GM19397 (cell line): ENCODE measurements at regions not wholly inside any gene's neighbourhood (a gene's known extent, or its start where the extent isn't known, plus 50 kb on each side); places are given as distances from the start of the nearest gene placed in this dataset.

Source experiments
- ATAC-seq: cut with Tn5 transposase; IDR thresholded peaks from one replicate; pipeline ENCODE4 v1.9.1; 2021; ENCODE audit warnings: mild to moderate bottlenecking, moderate library complexity; ENCODE audit not compliant: unreplicated experiment

DNA sequence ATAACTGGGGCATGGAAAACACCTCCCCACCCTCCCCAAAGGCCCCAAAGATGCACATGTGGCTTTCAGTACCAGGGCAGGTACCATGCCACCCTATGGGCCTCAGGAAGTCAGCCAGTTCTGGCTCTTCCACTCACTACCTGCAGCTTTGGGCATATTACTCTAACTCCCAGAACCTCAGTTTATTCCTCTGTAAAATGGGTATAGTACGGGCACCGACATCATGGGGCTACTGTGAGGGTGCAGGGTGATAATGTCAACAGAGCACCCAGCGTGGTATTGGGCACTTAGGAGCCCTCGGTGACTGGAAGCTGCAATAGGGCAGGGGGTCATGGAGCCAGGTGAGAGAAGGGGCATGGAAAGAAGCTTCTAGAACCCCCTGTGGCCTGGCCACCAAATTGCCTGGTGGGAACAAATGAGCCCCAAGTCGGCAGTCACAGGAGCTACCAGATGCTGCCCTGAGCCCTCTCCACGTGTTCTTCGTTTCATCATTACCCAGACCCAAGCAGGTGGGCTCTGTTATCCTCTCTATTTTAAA, 512.1 kb downstream of the SHQ1 start:
- ATAC-seq, result no peak

DNA sequence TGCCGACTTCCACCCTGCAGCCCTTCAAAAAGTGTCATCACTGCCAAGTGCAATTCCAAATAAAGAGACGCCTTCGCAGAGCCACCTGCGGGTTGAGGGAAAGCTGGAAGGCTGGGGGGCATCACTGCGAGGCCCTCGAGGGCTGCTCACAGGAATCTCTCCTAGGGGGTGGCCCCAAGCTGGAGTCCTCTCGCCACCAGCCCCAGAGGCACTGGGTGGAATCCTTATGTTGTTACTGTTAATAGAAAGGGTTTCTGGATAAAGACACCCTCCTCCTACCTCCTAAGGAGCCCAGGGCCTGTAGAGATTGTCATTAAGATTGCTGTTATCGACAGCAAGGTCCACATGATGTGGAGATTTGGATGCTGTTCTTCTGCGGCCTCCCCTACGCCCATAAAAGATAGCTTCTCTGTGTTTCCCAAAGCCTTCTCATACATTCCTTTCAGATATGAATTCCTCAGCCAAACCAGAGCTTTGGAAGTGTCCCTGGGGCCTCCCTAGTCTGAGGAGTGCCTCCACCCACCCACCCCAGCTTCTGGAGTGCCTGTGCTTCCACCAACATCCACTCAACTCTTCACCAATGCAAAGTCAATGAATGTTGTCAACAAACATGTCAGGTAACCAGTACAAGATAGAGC, 512.7 kb downstream of the SHQ1 start:
- no peak for ATAC-seq

DNA sequence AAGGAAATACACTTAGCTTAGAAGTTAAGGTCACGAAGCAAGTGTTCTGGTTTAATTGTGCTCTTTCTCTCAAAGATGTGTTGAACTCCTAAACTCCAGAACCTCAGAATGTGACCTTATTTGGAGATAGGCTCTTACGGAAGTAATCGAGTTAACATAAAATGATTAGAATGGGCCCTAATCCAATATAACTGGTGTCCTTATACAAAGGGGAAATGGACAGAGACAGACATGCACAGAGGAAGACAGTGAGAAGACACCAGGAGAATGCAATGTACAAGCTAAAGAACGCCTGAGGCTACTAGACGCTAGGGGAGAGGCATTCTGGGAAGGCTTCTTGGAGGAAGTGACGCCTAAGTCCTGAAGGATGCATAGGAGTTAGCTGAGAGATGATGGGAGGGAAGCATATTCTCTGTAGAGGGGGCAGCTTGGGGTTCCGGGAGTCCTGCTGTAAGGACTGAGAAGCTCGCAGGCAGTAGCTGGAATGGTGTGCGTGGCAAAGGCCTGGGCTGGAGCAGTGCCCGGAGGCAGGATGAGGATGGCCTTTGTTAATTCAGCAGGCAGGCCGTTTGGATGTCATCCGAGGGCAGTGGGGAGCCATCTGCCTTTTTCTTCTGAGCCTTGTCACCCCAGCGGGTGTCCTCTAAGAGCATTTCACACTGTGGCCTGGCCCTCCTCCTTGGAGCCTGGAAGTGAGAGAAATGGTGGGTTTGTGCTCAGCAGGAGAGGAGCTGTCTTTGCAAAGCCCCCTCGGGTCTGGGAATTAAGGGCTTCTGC, 513.4 kb downstream of the SHQ1 start:
- ATAC-seq, result no peak

DNA sequence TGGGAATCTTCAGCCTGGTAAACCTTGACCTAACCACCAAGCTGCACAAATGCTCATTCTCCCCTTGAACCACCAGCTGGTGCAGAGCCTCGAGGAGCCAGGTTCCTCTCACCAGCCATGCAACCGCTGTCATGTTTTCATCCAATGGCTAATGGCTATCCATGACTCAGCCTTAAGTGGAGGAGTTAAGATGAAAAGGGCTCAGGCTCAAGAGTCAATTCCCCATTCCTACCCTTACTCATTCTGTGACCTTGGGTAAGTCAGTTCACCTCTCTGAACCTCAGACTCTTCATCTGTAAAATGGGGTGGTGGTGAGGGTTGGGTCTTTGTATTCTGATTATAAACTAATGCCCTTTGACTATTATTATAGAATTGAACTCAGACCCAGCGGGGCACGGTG, 515.6 kb downstream of the SHQ1 start:
- ATAC-seq, result no peak

DNA sequence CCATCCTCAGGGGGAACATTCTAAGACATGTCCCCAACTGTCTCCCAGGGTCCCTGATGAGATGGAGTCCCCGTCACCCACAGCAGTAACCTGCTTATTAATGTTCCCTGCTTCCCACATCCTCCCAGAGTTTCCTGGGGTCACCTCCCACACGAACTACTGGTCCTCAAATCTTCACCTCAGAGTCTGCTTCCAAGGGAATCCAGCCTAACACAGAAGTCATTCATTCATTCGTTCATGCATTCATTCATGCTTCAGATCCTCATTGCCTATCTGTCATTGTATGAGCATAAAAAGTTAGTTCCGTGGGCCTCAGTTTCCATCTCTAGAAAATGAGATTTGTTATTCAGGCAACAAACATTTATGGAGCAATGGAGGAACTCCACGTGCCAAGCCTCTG, 516.2 kb downstream of the SHQ1 start:
- no peak for ATAC-seq

DNA sequence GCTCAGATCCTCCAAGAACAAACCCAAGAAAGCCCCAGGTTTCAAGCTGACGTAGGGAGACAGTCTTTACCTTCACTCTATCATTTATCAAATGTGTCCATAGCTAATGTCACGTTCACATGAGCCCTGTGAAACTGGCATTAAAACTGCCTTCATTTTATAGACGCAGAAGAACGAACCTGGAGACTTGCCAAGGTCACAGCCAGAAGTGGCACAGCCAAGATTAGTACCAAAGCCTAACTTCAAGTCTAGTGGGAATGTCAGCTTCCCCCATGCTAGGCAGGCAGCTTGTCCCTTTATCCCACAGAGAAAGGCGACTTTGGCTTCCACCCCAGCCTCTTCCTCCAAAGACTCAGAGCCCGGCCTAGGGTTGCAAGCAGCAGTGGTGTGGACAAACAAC, 517.2 kb downstream of the SHQ1 start:
- ATAC-seq, result no peak

DNA sequence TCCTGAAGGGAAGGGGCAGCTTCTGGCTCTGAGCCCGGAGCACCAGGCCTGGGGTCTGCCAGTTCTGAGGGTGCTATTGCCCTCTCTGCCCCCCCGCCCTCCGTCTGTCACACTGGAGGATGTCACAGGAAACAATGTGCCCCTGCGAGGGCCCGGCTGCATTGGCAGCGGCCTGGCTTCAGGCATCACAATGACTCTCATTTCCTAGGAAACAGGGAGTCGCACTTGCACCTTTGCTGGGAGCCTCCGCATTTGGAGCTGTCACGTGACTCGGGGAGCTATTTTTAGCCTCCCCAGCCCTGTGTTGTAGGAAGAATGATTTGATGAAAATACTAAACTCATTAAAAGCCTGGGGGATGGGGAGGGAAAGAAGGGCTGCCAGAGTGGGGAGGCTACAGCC, 518.9 kb downstream of the SHQ1 start:
- ATAC-seq, result no peak

DNA sequence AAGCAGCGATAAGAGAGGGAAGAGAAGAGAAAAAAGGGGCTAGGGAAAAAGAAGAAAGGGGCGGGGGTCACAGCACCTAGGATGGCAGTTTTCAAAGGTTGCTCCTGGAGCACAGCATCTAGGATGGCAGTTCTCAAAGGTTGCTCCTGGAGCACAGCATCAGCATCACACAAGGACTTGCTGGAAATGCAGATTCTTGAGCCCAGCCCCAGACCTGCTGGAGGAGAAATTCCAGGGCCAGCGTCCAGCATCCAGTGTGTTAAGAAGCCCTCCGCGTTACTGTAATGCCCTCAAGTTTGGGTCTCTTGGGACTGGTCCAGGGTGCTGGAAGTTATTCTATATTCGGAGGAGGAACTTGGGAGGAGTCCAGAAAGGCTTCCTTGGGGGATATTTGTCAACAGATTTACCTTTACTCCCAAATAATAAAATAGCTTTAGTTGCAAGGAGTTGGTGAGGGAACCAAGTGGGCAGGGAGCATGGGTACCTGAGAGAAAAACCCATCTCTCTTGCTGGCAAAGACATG, 519.4 kb downstream of the SHQ1 start:
- ATAC-seq, result no peak

DNA sequence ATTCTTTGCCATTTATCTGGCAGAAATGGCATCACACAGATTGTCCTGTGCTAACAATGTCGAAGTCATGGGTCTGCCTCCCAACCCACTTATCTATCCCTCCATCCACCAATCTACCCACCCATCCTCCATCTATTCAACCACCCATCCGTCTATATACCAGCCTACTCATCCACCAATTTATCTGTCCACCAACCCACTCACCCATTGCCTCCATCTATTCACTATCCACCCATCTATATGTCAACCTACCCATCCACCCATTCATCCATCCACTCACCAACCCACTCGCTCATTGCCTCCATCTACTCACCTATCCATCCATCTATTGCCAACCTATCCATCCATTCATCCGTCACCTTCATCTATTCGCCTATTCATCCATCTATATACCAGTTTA, 521.2 kb downstream of the SHQ1 start:
- no peak for ATAC-seq

DNA sequence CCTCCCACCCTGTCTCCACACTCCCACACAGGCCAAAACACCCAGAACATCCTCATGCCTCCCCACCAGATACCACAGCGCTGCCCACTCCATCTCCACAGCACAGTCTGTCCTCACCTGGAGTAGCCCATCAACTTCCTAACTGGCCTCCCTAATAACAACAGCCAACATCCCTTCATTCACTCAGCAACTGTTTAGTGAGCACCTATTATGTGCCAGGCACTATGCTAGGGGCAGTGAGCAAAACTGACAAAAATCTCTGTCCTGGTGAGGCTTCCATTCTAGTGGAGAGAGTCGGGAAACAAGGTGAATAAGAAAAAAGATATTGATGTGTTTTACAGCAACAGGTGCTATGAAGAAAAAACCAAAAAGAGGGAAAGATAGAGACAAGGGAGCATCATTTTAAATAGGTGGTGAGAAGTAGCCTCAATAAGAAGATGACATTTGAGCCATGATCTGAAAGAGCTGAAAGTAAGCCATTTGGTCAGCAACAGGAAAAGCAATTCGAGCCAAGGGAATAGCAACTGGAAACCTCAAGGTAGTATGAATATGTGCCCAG, 523.9 kb downstream of the SHQ1 start:
- no peak for ATAC-seq

DNA sequence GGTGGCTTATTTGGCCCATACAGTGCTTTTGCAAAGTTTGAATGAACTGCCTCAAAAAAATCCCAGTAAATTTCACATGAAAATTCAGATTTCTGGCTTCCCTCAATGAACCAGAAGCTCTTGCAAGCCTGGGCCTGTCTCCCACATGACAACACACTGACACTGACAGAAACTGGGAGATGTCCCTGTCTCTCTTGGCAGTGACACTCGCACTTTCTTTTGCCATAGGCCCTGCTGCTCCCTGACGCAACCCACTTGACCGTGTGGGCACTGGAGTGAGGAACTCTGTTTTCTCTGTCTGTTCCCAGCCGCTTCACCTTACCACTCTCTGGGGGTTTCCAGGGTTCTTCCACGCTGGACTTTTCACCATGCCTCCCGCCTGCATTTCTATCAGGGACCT, 524.5 kb downstream of the SHQ1 start:
- ATAC-seq, result no peak

DNA sequence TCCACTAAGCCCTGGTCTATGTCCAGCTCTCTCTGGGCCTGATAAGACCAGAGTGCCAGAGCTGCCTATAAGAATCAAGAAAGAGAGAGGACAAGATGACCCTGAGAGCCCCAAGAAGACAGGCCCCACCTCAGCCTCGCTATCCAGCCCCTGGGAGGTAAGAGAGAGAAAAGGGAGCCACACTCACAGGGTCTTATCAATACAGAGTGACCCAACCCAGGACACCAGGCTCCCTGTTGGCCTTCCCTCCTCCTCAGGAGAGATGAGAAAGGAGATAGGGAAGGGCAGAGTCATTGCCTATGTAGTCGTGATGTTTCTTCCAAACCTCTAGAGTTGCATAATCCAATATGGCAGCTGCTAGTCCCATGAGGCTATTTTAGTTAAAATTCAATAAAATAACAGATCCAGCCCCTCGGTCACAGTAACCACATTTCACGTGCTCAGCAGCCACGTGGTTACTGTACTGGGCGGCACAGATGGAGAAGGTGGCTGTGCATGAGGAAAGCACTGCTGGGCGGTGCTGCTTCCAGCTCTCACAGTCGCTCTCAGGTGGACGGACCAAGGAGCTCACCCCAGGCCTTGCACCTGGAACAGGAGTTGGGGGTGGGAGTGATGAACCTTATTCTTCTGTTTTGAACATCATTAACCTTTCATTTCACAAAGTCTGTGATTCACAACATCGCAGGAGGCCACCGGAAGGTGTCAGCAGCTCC, 525.8 kb downstream of the SHQ1 start:
- ATAC-seq, result no peak

DNA sequence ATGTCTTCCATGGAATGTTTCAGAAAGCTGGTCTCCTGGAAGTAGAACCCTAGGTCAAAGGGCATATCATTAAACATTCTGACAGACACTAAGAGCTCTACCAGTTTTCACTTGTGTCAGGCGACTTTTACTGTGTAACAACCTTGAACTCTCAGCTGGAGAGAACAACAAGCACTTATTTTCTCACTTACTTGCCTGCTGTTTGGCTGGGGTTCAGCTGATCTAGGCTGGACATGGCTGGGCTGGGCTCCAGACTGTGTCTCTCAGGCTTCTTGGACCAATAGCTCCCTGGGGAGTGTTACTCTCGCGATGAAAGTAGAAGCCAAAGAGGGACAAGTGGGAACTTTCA, 527.3 kb downstream of the SHQ1 start:
- no peak for ATAC-seq

DNA sequence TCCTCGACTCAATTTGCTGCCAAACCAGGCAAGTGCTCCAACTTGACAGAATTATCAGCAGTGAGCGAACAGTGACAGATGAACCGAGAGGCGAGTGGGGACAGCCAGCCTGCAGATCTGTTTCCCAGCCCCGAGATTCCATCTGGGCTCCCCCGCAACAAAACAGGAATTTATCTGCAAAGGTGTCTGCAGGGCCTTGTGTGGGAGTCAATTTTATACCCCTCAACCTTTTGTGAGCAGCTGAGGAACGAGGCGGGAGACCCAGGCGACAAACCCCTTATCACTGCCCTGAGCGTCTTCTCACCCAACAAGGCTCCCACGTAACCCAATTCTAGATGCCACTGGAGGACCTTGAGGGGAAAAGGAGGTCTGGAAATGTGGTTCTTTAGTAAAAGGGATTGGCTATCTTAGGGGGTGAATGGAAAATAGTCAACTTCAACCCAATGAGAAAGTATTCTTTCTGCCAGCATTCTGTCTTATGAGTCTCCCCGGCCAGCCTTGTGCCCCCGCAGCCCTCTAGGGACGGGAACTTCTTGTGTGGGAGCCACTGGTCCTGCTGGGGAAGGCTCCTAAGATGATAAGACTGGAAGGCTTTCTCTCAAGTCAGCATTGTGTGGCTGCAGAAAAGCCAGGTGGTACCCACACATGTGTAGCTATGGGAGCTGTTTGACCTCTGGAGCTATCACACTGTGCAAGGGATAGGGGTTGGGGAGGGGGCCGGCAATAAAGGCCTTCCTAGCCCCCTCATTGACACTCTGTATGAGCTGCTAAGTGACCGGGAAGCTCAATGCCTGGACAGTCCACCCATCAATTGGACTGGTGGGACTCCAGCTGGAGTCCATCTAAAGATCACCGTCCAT, 527.9 kb downstream of the SHQ1 start:
- no peak for ATAC-seq

DNA sequence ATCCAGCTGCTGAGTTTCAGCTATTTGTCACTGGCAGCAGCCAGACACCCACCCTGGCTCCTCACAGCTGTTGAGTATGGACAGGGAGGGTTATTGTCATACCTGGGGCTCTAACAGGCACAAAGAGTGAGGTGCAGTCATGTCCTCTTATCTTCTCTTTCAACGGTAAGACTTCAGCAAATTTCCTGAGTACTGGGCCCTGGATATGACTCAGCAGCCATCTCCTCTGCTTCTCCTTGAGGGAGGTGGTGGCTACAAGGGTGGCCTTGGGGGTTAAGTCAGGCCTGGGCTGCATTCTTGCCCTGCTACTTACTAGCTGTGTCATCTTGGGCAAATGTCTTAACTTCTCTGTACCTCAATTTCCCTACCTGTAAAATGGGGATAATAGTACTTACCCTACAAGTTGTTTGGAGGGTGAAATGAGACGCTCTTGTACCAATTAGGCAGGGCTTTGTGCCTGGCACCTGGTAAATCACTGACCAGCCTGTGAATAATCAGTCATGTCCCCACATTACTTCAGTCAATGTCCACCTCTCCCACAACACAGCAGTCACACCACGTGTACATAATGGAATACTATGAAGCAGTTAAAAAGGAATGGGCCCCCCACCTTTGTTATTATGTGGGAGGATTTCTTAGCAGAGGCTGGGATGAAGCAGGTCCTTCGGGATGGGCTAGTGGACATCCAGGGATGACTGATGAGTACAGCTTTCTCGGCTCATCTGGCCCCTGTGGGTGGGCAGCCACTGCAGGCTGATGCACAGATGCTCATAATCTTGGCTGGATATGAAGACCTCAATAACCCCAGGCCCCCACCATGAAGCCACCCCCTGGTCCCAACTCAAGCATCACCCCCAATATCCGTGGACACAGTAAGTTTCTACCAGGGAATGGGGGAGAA, 528.8 kb downstream of the SHQ1 start:
- ATAC-seq, result no peak

DNA sequence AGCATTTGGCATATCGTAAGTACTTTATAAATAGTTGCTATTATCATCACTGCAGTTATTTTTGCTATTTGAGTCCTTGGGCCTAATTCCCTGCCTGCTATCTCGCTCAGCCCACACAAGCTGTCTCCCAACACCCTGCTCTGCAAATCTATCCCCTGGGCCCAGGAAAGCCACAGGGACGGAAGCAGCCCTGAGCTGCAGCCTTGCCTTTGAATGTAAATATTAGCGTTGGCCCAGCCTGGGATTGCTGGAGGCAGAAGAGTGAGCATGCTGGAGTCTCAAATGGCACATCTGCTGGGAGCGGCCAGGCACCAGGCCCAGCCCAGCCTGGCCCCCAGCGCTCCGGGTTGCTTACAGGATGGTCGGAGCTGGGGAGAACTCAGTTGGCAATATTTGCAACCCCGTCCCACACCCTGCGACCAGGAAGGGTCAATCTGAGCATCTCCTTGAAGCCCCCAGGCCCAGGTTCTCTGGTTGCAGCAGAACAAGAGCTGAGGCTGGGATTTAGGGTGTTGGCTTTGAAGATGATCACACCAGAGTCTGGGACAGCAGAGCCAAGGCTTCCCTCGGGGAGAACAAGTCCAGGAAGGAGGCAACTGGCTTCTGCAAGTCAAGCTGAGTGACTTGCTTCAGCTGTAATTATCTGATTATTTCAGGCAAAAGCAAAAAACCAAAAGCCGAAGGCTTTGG, 529.6 kb downstream of the SHQ1 start:
- ATAC-seq, result no peak

DNA sequence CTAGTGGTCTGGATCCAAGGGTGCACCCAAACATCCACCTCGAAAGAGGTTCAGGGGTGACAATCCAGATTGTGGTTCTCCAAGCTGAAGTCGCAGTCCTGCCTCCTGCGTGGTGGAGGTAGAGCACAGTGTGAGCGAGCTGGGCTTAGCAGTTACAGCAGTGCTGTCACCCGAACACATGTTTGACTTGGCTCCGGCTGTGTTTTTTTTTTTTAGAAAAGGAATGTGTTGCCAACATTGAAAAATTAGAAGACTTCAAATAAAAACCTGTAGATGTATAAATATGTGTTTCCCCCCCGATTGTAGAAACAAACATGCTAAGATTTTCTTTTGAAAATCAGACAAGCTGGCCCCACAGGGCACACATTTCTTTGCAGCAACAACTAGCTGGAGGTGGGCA, 530.8 kb downstream of the SHQ1 start:
- no peak for ATAC-seq

DNA sequence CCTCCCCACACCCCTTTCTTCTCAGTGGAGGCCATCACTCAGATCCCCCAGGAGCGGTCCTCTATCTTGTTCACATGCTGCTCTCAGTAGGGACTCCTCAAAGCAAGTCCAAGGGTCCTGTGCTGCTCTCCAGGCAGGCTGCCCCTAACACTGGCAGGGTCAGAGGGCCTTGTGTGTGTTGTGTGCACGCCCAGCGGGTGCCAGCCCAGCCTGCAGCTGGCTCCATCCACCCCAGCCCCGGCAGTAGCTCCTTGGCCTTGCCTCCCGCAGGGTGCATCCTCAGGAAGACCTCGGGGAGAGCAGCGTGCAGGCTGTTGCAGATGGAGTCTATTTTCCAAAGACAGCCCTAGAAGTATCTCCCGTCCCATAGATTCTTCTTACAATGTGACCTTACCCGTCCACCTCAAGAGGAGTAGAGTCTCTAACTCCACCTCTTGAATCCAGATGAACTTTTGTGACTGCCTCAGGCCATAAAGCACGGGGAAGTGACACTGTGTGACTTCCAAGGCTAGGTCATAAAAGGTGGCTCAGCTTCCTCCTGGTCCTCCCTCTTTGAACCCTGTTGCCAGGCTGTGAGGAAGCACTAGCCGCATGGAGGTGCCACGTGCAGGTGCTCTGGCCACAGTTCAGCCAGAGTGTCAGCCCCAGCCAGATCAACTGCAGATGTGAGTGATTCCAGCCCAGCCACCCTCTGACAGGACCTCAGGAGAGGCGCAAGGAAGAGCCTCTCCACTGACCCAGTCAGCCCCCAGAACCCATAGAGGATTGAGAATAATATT, 531.6 kb downstream of the SHQ1 start:
- no peak for ATAC-seq
